ENCODE measurements at regions not wholly inside any gene's neighbourhood (a gene's known extent, or its start where the extent isn't known, plus 50 kb on each side); places are given as distances from the start of the nearest gene placed in this dataset.
"Not testable (repeated sequence)": the region's sequence is repeated elsewhere in the genome, so short reads cannot be mapped to it uniquely, and the experiment has no call there.

GRCh38 chr9:73050887-73051550, 98.2 kb upstream of the ALDH1A1 start:
- H3K9me3 Mint-ChIP-seq, result no peaks in the 10 kb centered on the region
- no peaks in the 10 kb centered on the region for H3K36me3 Mint-ChIP-seq
- no peak overlapping the region for H3K27ac Mint-ChIP-seq
- no peak overlapping the region for H3K4me3 Mint-ChIP-seq
- no peaks in the 10 kb centered on the region for H3K4me1 Mint-ChIP-seq (ENCODE audit: low read depth)
- DNase-seq, result no peak
- H3K27me3 Mint-ChIP-seq, result peaks cover 6% of the 10 kb centered on the region
- CTCF ChIA-PET, result no interaction called here
- intact Hi-C loops (cut with micrococcal nuclease), result no loop called here
- POLR2A ChIA-PET, result no interaction called here

GRCh38 chr9:73050065-73050816, 97.4 kb upstream of the ALDH1A1 start:
- Mint-ChIP-seq H3K36me3 (no peaks in the 10 kb centered on the region), H3K4me3 (no peak overlapping the region), H3K27me3 (peaks cover 6% of the 10 kb centered on the region), H3K27ac (no peak overlapping the region), H3K4me1 (ENCODE audit: low read depth) (no peaks in the 10 kb centered on the region), H3K9me3 (no peaks in the 10 kb centered on the region)
- ChIA-PET POLR2A (no interaction called here), CTCF (interaction anchor here (1.4 kb wide), 1 partner anchor 17 kb away, joined by 4 read pairs; no protein-coding TSS in a partner anchor)
- intact Hi-C loops (cut with micrococcal nuclease), result no loop called here
- no peak for DNase-seq

GRCh38 chr9:73049280-73049679, 96.4 kb upstream of the ALDH1A1 start:
- POLR2A ChIA-PET, result no interaction called here
- CTCF ChIA-PET, result interaction anchor here (1.4 kb wide), 1 partner anchor 18 kb away, joined by 4 read pairs; no protein-coding TSS in a partner anchor
- Mint-ChIP-seq H3K36me3 (no peaks in the 10 kb centered on the region), H3K27ac (no peak overlapping the region), H3K4me3 (no peak overlapping the region), H3K27me3 (peaks cover 5% of the 10 kb centered on the region), H3K9me3 (no peaks in the 10 kb centered on the region), H3K4me1 (ENCODE audit: low read depth) (no peaks in the 10 kb centered on the region)
- intact Hi-C loops (cut with micrococcal nuclease), result no loop called here
- no peak for DNase-seq

DNA sequence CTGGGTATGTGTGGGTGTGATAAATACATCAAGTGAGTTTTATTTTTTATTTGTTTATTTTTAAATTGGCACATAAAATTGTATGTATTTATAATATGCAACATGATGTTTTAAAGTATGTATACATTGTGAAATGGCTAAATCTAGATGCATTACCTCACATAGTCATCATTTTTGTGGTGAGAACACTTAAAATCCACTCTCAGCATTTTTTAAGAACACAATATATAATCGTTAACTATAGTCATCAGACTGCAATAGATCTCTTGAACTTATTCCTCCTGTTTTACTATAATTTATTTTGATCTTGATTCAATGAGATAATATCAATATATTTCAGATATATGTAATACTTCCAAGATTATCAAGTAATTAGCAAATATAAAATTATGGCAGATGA, 93.9 kb upstream of the ALDH1A1 start:
- POLR2A ChIA-PET, result no interaction called here

DNA sequence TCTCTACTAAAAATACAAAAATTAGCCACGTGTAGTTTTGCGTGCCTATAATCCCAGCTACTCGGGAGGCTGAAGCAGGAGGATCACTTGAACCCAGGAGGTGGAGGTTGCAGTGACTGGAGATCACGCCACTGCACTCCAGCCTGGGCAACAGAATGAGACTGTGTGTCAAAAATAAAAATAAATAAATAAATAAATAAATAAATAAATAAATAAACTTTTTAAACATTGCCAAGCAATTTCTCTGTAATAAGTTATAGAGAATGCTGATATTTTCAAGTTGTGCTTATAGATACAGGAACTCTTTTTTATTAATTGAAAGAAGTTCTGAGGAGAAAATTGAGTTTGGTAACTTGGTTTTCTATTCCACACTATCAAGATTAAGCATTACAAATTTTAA, 91.9 kb upstream of the ALDH1A1 start:
- CTCF ChIA-PET; H3K4me3 Mint-ChIP-seq; H3K9me3 Mint-ChIP-seq; H3K4me1 Mint-ChIP-seq (ENCODE audit: low read depth); DNase-seq; H3K27ac Mint-ChIP-seq; POLR2A ChIA-PET; intact Hi-C loops (cut with micrococcal nuclease); H3K36me3 Mint-ChIP-seq; H3K27me3 Mint-ChIP-seq: not testable (repeated sequence)

More for the DNA sequence above, 93.9 kb upstream of the ALDH1A1 start:
- Mint-ChIP-seq H3K27me3 (peaks cover 4% of the 10 kb centered on the region), H3K27ac (no peak overlapping the region), H3K4me1 (ENCODE audit: low read depth) (no peaks in the 10 kb centered on the region), H3K9me3 (no peaks in the 10 kb centered on the region), H3K4me3 (no peak overlapping the region), H3K36me3 (no peaks in the 10 kb centered on the region)
- intact Hi-C loops (cut with micrococcal nuclease), result no loop called here
- CTCF ChIA-PET, result no interaction called here
- no peak for DNase-seq

GRCh38 chr9:73042155-73042554, 89.3 kb upstream of the ALDH1A1 start:
- CTCF ChIA-PET, result no interaction called here
- intact Hi-C loops (cut with micrococcal nuclease), result no loop called here
- Mint-ChIP-seq H3K36me3 (no peaks in the 10 kb centered on the region), H3K9me3 (no peaks in the 10 kb centered on the region), H3K4me3 (no peak overlapping the region), H3K27me3 (peaks cover 3% of the 10 kb centered on the region), H3K27ac (no peak overlapping the region), H3K4me1 (ENCODE audit: low read depth) (no peaks in the 10 kb centered on the region)
- DNase-seq, result no peak
- POLR2A ChIA-PET, result no interaction called here

DNA sequence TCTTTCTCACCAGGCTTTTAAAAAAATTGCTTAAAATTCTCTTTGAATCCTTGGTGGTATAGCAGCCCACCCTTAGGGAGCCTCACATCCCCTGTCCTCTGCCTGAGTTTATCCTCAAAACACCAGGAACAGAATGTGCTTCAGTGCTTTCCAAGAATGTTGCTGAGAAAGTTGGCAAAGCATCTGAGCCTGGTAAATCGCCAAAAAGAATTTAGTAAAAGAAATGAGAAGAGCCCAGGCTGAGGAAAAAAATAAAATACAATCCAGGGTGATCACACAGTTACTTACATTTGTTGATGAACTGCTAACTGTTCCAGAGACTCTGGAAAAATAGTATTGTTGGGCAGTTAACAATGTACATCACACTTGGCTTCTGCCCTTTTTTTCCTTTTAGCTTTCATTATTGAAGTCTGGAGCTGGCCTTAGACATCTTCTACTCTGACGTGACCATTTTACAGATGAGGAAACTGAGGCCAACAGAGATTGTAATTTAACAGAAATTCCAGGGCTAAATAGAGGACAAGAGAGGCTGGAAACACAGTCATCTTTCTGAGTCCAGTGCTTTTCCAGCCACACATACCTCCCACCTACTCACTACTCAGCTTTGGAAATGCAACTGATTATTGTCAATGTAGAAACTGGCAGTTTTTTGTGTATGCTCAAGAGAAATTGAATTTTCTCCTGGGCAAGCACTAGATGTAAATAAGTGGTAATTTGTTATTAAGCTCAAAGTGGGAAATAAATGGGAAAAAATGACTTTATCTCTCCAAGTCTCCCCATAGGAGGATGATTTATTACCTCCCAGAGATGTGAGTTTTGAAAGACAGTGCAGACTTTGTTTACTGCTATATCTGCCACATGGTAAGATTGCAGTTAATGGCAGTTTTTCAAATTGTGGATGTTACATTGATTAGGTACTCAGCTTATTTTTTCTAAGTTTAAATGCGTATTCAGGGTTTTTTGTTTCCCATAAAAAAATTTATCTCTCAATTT, 86.7 kb upstream of the ALDH1A1 start:
- POLR2A ChIA-PET, result no interaction called here
- CTCF ChIA-PET, result no interaction called here
- no peak for DNase-seq
- intact Hi-C loops (cut with micrococcal nuclease), result no loop called here
- no peak overlapping the region for H3K27ac Mint-ChIP-seq
- no peak overlapping the region for H3K4me3 Mint-ChIP-seq
- peaks cover 4% of the 10 kb centered on the region for H3K27me3 Mint-ChIP-seq
- no peaks in the 10 kb centered on the region for H3K9me3 Mint-ChIP-seq
- no peaks in the 10 kb centered on the region for H3K4me1 Mint-ChIP-seq (ENCODE audit: low read depth)
- no peaks in the 10 kb centered on the region for H3K36me3 Mint-ChIP-seq

GRCh38 chr9:73038613-73039012, 85.8 kb upstream of the ALDH1A1 start:
- CTCF ChIA-PET, result interaction anchor here (1.7 kb wide), 1 partner anchor 69 kb away, joined by 5 read pairs; no protein-coding TSS in a partner anchor
- Mint-ChIP-seq H3K27ac (no peak overlapping the region), H3K4me1 (ENCODE audit: low read depth) (no peaks in the 10 kb centered on the region), H3K27me3 (peaks cover 3% of the 10 kb centered on the region), H3K36me3 (no peaks in the 10 kb centered on the region), H3K9me3 (no peaks in the 10 kb centered on the region), H3K4me3 (no peak overlapping the region)
- POLR2A ChIA-PET, result no interaction called here
- intact Hi-C loops (cut with micrococcal nuclease), result no loop called here
- DNase-seq, result no peak

DNA sequence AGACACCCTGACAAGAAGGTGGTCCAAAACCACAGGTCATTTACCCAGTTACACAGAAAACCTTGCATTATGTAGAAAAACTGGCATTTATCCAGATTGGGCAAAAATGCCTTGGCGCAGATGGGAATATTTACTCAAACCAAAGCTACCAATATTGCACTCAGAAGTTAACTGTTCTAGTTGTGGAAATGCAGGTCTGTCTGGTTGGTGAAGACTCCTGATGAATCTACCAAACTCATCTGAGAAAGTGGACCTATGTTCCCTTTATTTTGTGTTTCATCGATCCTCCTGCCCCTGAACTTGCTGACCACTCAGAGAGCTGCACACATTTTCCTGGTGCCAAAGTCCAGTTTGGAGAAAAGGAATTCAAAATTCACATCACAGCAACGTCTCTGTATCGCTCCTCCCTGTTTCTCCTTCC, 85.2 kb upstream of the ALDH1A1 start:
- no peaks in the 10 kb centered on the region for H3K4me1 Mint-ChIP-seq (ENCODE audit: low read depth)
- intact Hi-C loops (cut with micrococcal nuclease), result no loop called here

GRCh38 chr9:73037613-73038012, 84.8 kb upstream of the ALDH1A1 start:
- Mint-ChIP-seq H3K27me3 (peaks cover 3% of the 10 kb centered on the region), H3K9me3 (no peaks in the 10 kb centered on the region), H3K27ac (no peak overlapping the region), H3K4me1 (ENCODE audit: low read depth) (no peaks in the 10 kb centered on the region), H3K4me3 (no peak overlapping the region), H3K36me3 (no peaks in the 10 kb centered on the region)
- no peak for DNase-seq
- intact Hi-C loops (cut with micrococcal nuclease), result no loop called here
- ChIA-PET POLR2A (no interaction called here), CTCF (interaction anchor here (1.7 kb wide), 1 partner anchor 70 kb away, joined by 5 read pairs; no protein-coding TSS in a partner anchor)

More for the DNA sequence above, 85.2 kb upstream of the ALDH1A1 start:
- Mint-ChIP-seq H3K36me3 (no peaks in the 10 kb centered on the region), H3K27me3 (peaks cover 3% of the 10 kb centered on the region), H3K27ac (no peak overlapping the region), H3K4me3 (no peak overlapping the region), H3K9me3 (no peaks in the 10 kb centered on the region)
- DNase-seq, result no peak
- CTCF ChIA-PET, result interaction anchor here (1.7 kb wide), 1 partner anchor 70 kb away, joined by 5 read pairs; no protein-coding TSS in a partner anchor
- POLR2A ChIA-PET, result no interaction called here

GRCh38 chr9:73034962-73035361, 82.1 kb upstream of the ALDH1A1 start:
- Mint-ChIP-seq H3K36me3 (no peaks in the 10 kb centered on the region), H3K27ac (no peak overlapping the region), H3K4me3 (no peak overlapping the region), H3K27me3 (peaks cover 2% of the 10 kb centered on the region), H3K9me3 (no peaks in the 10 kb centered on the region), H3K4me1 (ENCODE audit: low read depth) (no peaks in the 10 kb centered on the region)
- DNase-seq, result no peak
- ChIA-PET CTCF (no interaction called here), POLR2A (no interaction called here)
- intact Hi-C loops (cut with micrococcal nuclease), result no loop called here

DNA sequence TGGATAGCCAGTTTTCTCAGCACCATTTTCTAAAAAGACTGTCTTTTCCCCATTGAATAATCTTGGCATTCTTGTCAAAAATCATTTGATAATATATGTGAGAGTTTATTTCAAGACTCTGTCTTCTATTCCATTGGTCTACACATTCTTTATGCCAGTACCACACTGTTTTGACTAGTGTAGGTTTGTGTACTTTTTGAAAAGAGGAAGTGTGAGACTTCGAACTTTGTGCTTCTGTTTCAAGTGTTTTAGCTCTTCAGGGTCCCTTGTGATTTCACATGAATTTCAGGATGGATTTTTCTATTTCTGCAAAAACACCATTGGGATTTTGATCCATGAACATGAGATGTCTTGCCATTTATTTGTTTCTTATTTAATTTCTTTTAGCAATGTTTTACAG, 78.5 kb upstream of the ALDH1A1 start:
- Mint-ChIP-seq H3K27me3 (peaks cover 2% of the 10 kb centered on the region), H3K9me3 (no peaks in the 10 kb centered on the region), H3K27ac (no peak overlapping the region), H3K4me3 (no peak overlapping the region), H3K4me1 (ENCODE audit: low read depth) (no peaks in the 10 kb centered on the region), H3K36me3 (no peaks in the 10 kb centered on the region)
- no peak for DNase-seq
- CTCF ChIA-PET, result no interaction called here
- POLR2A ChIA-PET, result no interaction called here
- intact Hi-C loops (cut with micrococcal nuclease), result no loop called here

Data from activated CD4-positive, alpha-beta memory T cell treated with anti-CD3 and anti-CD28 coated beads for 36 hours (primary cell).